K562 (cell line): ENCODE measurements at regions not wholly inside any gene's neighbourhood (a gene's known extent, or its start where the extent isn't known, plus 50 kb on each side); places are given as distances from the start of the nearest gene placed in this dataset.

Experiments used
- ATAC-seq: fragments of 200-7000 bp; cut with Tn5 transposase; 3 replicates; pipeline ENCODE4 v1.9.1; 2020; ENCODE audit warnings: moderate library complexity
- BruUV-seq: library from RNA; stranded (reverse); fragments of 400-500 nt; replicated peaks from 2 replicates; lab custom pipeline; 2021; lab: Mats Ljungman, UMichigan
- CTCF ChIA-PET: fragments of 300-600 bp; formaldehyde crosslinking; extraction: SDS; loops from one replicate; lab custom pipeline; 2021; ENCODE audit warnings: low intra/inter-chr PET ratio; lab: Yijun Ruan, JAX
- POLR2A ChIA-PET: fragments of 300-600, 350-650 bp; sonication (Branson Sonifier 250); formaldehyde crosslinking; extraction: SDS; loops from one replicate; lab custom pipeline; 2021; ENCODE audit warnings: antibody characterized with exemption, inconsistent platforms; lab: Yijun Ruan, JAX
- DNase-seq, 4 experiments: peaks; one replicate each; pipeline versions ENCODE4 v3.0.0 to v3.0.0-alpha.2; 2011 to 2018; ENCODE audit warnings: low spot score in 3 of 4, mixed read lengths in 3 of 4; ENCODE audit errors: extremely low read depth in 1 of 4
- FAIRE-seq: peaks from 2 replicates; lab custom pipeline; 2011; peaks lifted over from hg19 to GRCh38; lab: Jason Lieb, UNC
- H2AFZ ChIP-seq: 2 replicates; pipeline ENCODE4 v1.6.0; 2011; ENCODE audit warnings: low read depth, low read length, control low read depth, inconsistent platforms
- H3K27ac ChIP-seq: fragments of 200-600 bp; 3 replicates; pipeline ENCODE4 v1.8.0; 2011; ENCODE audit warnings: low read depth, mild to moderate bottlenecking, control low read depth, inconsistent platforms, low read length, moderate library complexity, mixed read lengths; ENCODE audit errors: extremely low read depth
- H3K27me3 ChIP-seq, 2 experiments: fragments of 300-600 bp in 1 of 2; 2 replicates in 1 of 2; 3 replicates in 1 of 2; pipeline versions ENCODE4 v1.6.0 to v1.8.0; 2011; ENCODE audit warnings: inconsistent platforms in 2 of 2, low read length in 2 of 2, mild to moderate bottlenecking in 1 of 2, mixed read lengths in 1 of 2, moderate library complexity in 1 of 2; ENCODE audit not compliant: control insufficient read depth in 2 of 2, insufficient read depth in 2 of 2
- H3K36me3 ChIP-seq: fragments of 300-600 bp; 3 replicates; pipeline ENCODE4 v1.8.0; 2011; ENCODE audit warnings: mild to moderate bottlenecking, low read length, inconsistent platforms; ENCODE audit not compliant: control insufficient read depth, insufficient read depth
- H3K4me1 ChIP-seq, 2 experiments: fragments of 200-600 bp in 1 of 2; replicated peaks in 1 of 2; 2 replicates in 1 of 2; 3 replicates in 1 of 2; pipeline versions ENCODE4 v1.5.1 to v1.8.0; 2011; ENCODE audit warnings: inconsistent platforms in 2 of 2, low read length in 2 of 2, mild to moderate bottlenecking in 1 of 2, mixed read lengths in 1 of 2, moderate library complexity in 1 of 2; ENCODE audit not compliant: control insufficient read depth in 2 of 2, insufficient read depth in 2 of 2
- H3K4me2 ChIP-seq: 2 replicates; pipeline ENCODE4 v1.6.1; 2011; ENCODE audit warnings: low read length, control low read depth, inconsistent platforms, mixed read lengths; ENCODE audit not compliant: insufficient read depth
- H3K4me3 ChIP-seq: fragments of 200-600 bp; sonication (generic), shearing (Covaris generic); 2 replicates; pipeline ENCODE4 v1.5.1; 2016; ENCODE audit warnings: control low read depth, inconsistent platforms
- H3K79me2 ChIP-seq: fragments of 200-600 bp; 3 replicates; pipeline ENCODE4 v1.8.0; 2011; ENCODE audit warnings: low read length, inconsistent platforms; ENCODE audit not compliant: control insufficient read depth, insufficient read depth
- H3K9ac ChIP-seq, 2 experiments: 2 replicates each; pipeline versions ENCODE4 v1.6.0 to v1.6.1; 2011; ENCODE audit warnings: low read depth in 2 of 2, low read length in 2 of 2, control low read depth in 1 of 2, inconsistent platforms in 1 of 2, mild to moderate bottlenecking in 1 of 2, mixed read lengths in 1 of 2; ENCODE audit not compliant: insufficient read depth in 1 of 2
- H3K9me1 ChIP-seq: one replicate; pipeline ENCODE4 v1.6.0; 2011; ENCODE audit warnings: inconsistent platforms, mild to moderate bottlenecking, low read length, moderate library complexity; ENCODE audit not compliant: control insufficient read depth, insufficient read depth
- H3K9me3 ChIP-seq: replicated peaks from 2 replicates; pipeline ENCODE4 v1.5.1; 2011; ENCODE audit warnings: low read depth, low read length, inconsistent platforms; ENCODE audit not compliant: control insufficient read depth, insufficient read depth
- H4K20me1 ChIP-seq: replicated peaks from 2 replicates; pipeline ENCODE4 v1.6.1; 2011; ENCODE audit warnings: low read length, inconsistent platforms, mixed read lengths; ENCODE audit not compliant: control insufficient read depth, insufficient read depth
- CBFB ChIP-seq: sonication (generic); formaldehyde crosslinking; IDR thresholded peaks from 2 replicates; pipeline ENCODE4 v1.4.0; 2020; ENCODE audit warnings: mild to moderate bottlenecking, missing genetic modification reagents
- CEBPG ChIP-seq, 3 experiments: fragments of 200-800 bp in 1 of 3; sonication (Bioruptor generic) in 1 of 3; sonication (generic) in 1 of 3; formaldehyde crosslinking in 1 of 3; IDR thresholded peaks in 2 of 3; conservative IDR thresholded peaks in 1 of 3; 2 replicates each; pipeline versions ENCODE4 v1.6.1 to v1.8.0; 2016 to 2022; ENCODE audit warnings: missing compliant biosample characterization in 2 of 3, missing genetic modification characterization in 2 of 3, mild to moderate bottlenecking in 1 of 3, missing genetic modification reagents in 1 of 3
- KLF1 ChIP-seq: fragments of 450-650 bp; IDR thresholded peaks from 2 replicates; pipeline ENCODE4 v1.6.1; 2016; ENCODE audit warnings: missing genetic modification characterization, missing compliant biosample characterization
- MAFK ChIP-seq: IDR thresholded peaks from 2 replicates; pipeline ENCODE4 v1.6.1; 2011; ENCODE audit warnings: low read length, improper control_type of control experiment
- MXD1 ChIP-seq: fragments of 250-450 bp; sonication (Bioruptor Pico); IDR thresholded peaks from 2 replicates; pipeline ENCODE4 v1.8.0; 2021; ENCODE audit warnings: borderline replicate concordance, mild to moderate bottlenecking, moderate library complexity; ENCODE audit not compliant: poor library complexity, severe bottlenecking
- PKNOX1 ChIP-seq: fragments of 450-650 bp; IDR thresholded peaks from 2 replicates; pipeline ENCODE4 v1.6.1; 2016
- POLR3G ChIP-seq: IDR thresholded peaks from 2 replicates; pipeline ENCODE4 v1.6.1; 2011; ENCODE audit not compliant: insufficient read length, insufficient replicate concordance; ENCODE audit errors: extremely low read depth
- PPARD ChIP-seq: fragments of 250-450 bp; sonication (Bioruptor Pico); IDR thresholded peaks from 2 replicates; pipeline ENCODE4 v1.8.0; 2022; ENCODE audit warnings: inconsistent platforms, mild to moderate bottlenecking, moderate library complexity
- RBFOX2 ChIP-seq: fragments of 200-400 bp; formaldehyde crosslinking; IDR thresholded peaks from 2 replicates; pipeline ENCODE4 v1.6.1; 2017; ENCODE audit warnings: low read depth, mild to moderate bottlenecking, low read length, moderate library complexity
- THAP7 ChIP-seq: fragments of 250-450 bp; sonication (Bioruptor Pico); IDR thresholded peaks from 2 replicates; pipeline ENCODE4 v1.5.0; 2021
- U2AF2 ChIP-seq: fragments of 200-400 bp; formaldehyde crosslinking; optimal IDR thresholded peaks from 2 replicates; pipeline ENCODE3; 2017; ENCODE audit warnings: low read depth, mild to moderate bottlenecking, low read length
- ZNF561 ChIP-seq: fragments of 450-650 bp; formaldehyde crosslinking; conservative IDR thresholded peaks from 2 replicates; pipeline ENCODE4 v1.4.0; 2020; ENCODE audit warnings: mild to moderate bottlenecking, moderate library complexity
- ZNF589 ChIP-seq: fragments of 200-800 bp; sonication (Bioruptor generic); IDR thresholded peaks from 2 replicates; pipeline ENCODE4 v1.6.1; 2016; ENCODE audit warnings: low read depth, missing genetic modification characterization, missing compliant biosample characterization
- WGBS: fragments of 100-300 bp; shearing (Covaris generic); methylation state at CpG from one replicate; pipeline ENCODE4 v1.1.6; 2016; ENCODE audit warnings: low coverage, mixed read lengths; ENCODE audit not compliant: insufficient coverage; ENCODE audit errors: missing lambda C conversion rate; 5-methylcytosine and 5-hydroxymethylcytosine counted together
- in situ Hi-C: fragments of 300-500 bp; cut with MboI; formaldehyde crosslinking; loops from 4 replicates; pipeline ENCODE4 v1.15.0; 2018; ENCODE audit warnings: inconsistent platforms, mixed read lengths
- intact Hi-C: fragments of 100-400 bp; cut with micrococcal nuclease; formaldehyde crosslinking; loops from 2 replicates; pipeline ENCODE4 v1.14.2; 2022

- Histone ChIP-seq H3K36me3 (no peaks in the 10 kb centered on the region), H3K4me2 (no peak overlapping the region), H2AFZ (no peak overlapping the region)
- POLR2A ChIA-PET = no interaction called here
- no TSS peak for BruUV-seq
- ATAC-seq = no peak
- CTCF ChIA-PET = no interaction called here
- TF ChIP-seq U2AF2 (no peak), CEBPG (CRISPR knock-in tag; IDR thresholded peaks at IDR 0.05) (no peak), CEBPG (tag; conservative IDR thresholded peaks at IDR 0.05 in 1 of 2, IDR thresholded peaks at IDR 0.05 in 1 of 2) (no peak), PPARD (CRISPR knock-in tag) (no peak), ZNF561 (CRISPR knock-in tag) (no peak)
- TF ChIP-seq, all 486 proteins: peak for 0
- DNase-seq (no peak), FAIRE-seq (no peak)
- Histone ChIP-seq H4K20me1 (no peaks in the 10 kb centered on the region; the same call in 1 of the 2 replicates), H3K79me2 (no peaks in the 10 kb centered on the region), H3K4me3 (no peak overlapping the region), H3K9me3 (no peaks in the 10 kb centered on the region), H3K27me3 (peaks cover 27 to 55% of the 10 kb centered on the region in 2 experiments), H3K27ac (no peak overlapping the region), H3K4me1 (no peaks in the 10 kb centered on the region), H3K9ac (no peak overlapping the region), H3K9me1 (no peaks in the 10 kb centered on the region)
- in situ Hi-C loops (no loop called here), intact Hi-C loops (no loop called here)
- 2% methylated on average over 8 of the region's 8 CpGs for WGBS
Observed at GRCh38 chr1:4107291-4107690, 207.2 kb upstream of the C1orf174 start.

GRCh38 chr1:4108331-4108730 lies 208.3 kb upstream of the C1orf174 start:
- no peak for ATAC-seq
- TF ChIP-seq MAFK (no peak), KLF1 (tag) (no peak), CBFB (CRISPR knock-in tag) (no peak), PKNOX1 (no peak), POLR3G (no peak), THAP7 (no peak), MXD1 (CRISPR knock-in tag) (no peak), RBFOX2 (no peak), ZNF589 (CRISPR knock-in tag) (no peak)

More at GRCh38 chr1:4108331-4108730, 208.3 kb upstream of the C1orf174 start:
- no peak overlapping the region for H2AFZ ChIP-seq
- H3K4me3 ChIP-seq = no peak overlapping the region
- no peaks in the 10 kb centered on the region for H3K9me1 ChIP-seq
- intact Hi-C loops (no loop called here), in situ Hi-C loops (no loop called here)
- BruUV-seq = no TSS peak
- H3K4me1 ChIP-seq = no peaks in the 10 kb centered on the region
- no peaks in the 10 kb centered on the region for H3K36me3 ChIP-seq
- H4K20me1 ChIP-seq = no peaks in the 10 kb centered on the region; the same call in 1 of the 2 replicates
- H3K9me3 ChIP-seq = no peaks in the 10 kb centered on the region
- WGBS = 0% methylated on average over 10 of the region's 10 CpGs
- no peak overlapping the region for H3K9ac ChIP-seq
- CTCF ChIA-PET = no interaction called here
- H3K4me2 ChIP-seq = no peak overlapping the region
- H3K79me2 ChIP-seq = no peaks in the 10 kb centered on the region
- H3K27me3 ChIP-seq = peaks cover 27 to 60% of the 10 kb centered on the region in 2 experiments
- FAIRE-seq (no peak), DNase-seq (no peak)
- POLR2A ChIA-PET = interaction anchor here (0.6 to 0.8 kb wide), 2 partner anchors 34 to 166 kb away, joined by 3 to 4 read pairs; no protein-coding TSS in a partner anchor
- no peak overlapping the region for H3K27ac ChIP-seq
